GM23338 (cell line): ENCODE measurements at regions not wholly inside any gene's neighbourhood (a gene's known extent, or its start where the extent isn't known, plus 50 kb on each side); places are given as distances from the start of the nearest gene placed in this dataset.

ENCODE experiments used
- ATAC-seq: fragments of 200-7000 bp; cut with Tn5 transposase; 3 replicates; pipeline ENCODE4 v1.9.1; 2020
- DNase-seq: peaks from one replicate; pipeline ENCODE4 v3.0.0-alpha.2; 2015; ENCODE audit warnings: low spot score
- H2AFZ ChIP-seq: fragments of 200-600 bp; sonication (generic); 2 replicates; pipeline ENCODE4 v1.8.0; 2016; ENCODE audit warnings: antibody characterized with exemption, mild to moderate bottlenecking, moderate library complexity
- H3F3A ChIP-seq: fragments of 200-600 bp; sonication (generic); replicated peaks from 2 replicates; pipeline ENCODE4 v1.8.0; 2017; ENCODE audit warnings: antibody characterized with exemption, mixed run types, low read depth
- H3K27ac ChIP-seq: fragments of 200-600 bp; sonication (generic); 2 replicates; pipeline ENCODE4 v1.6.1; 2016; ENCODE audit warnings: low read depth
- H3K27me3 ChIP-seq: fragments of 200-600 bp; sonication (generic); 2 replicates; pipeline ENCODE4 v1.8.0; 2016; ENCODE audit warnings: mild to moderate bottlenecking, mixed run types, moderate library complexity; ENCODE audit not compliant: insufficient read depth
- H3K36me3 ChIP-seq: fragments of 200-600 bp; sonication (generic); 2 replicates; pipeline ENCODE4 v1.8.0; 2016; ENCODE audit warnings: mild to moderate bottlenecking; ENCODE audit not compliant: insufficient read depth
- H3K4me1 ChIP-seq: fragments of 200-600 bp; sonication (generic); 2 replicates; pipeline ENCODE4 v1.8.0; 2016; ENCODE audit warnings: mild to moderate bottlenecking, moderate library complexity; ENCODE audit not compliant: insufficient read depth
- H3K4me2 ChIP-seq: fragments of 200-600 bp; sonication (generic); 2 replicates; pipeline ENCODE4 v1.7.1; 2017; ENCODE audit warnings: mixed run types
- H3K4me3 ChIP-seq: fragments of 200-600 bp; sonication (generic); 2 replicates; pipeline ENCODE4 v1.6.1; 2016; ENCODE audit warnings: mixed run types
- H3K79me2 ChIP-seq: fragments of 200-600 bp; sonication (generic); replicated peaks from 2 replicates; pipeline ENCODE4 v1.8.0; 2017; ENCODE audit warnings: mild to moderate bottlenecking; ENCODE audit not compliant: insufficient read depth
- H3K9me2 ChIP-seq: fragments of 200-600 bp; sonication (generic); 2 replicates; pipeline ENCODE4 v1.8.0; 2017; ENCODE audit not compliant: insufficient read depth
- H4K20me1 ChIP-seq: fragments of 200-600 bp; sonication (generic); replicated peaks from 2 replicates; pipeline ENCODE4 v1.8.0; 2017; ENCODE audit warnings: mild to moderate bottlenecking; ENCODE audit not compliant: insufficient read depth
- H3K27ac Mint-ChIP-seq: 2 replicates; pipeline ENCODE4 v1.8.0; 2020; ENCODE audit warnings: inconsistent platforms, mild to moderate bottlenecking, moderate library complexity, mixed read lengths
- H3K27me3 Mint-ChIP-seq: 3 replicates; pipeline ENCODE4 v1.8.0; 2022; ENCODE audit warnings: low read depth, mild to moderate bottlenecking, moderate library complexity, mixed read lengths, inconsistent platforms; ENCODE audit not compliant: insufficient read depth, poor library complexity
- H3K36me3 Mint-ChIP-seq: 3 replicates; pipeline ENCODE4 v1.8.0; 2021; ENCODE audit warnings: low read depth, mild to moderate bottlenecking, inconsistent platforms, moderate library complexity, mixed read lengths
- H3K4me1 Mint-ChIP-seq: 3 replicates; pipeline ENCODE4 v1.8.0; 2020; ENCODE audit warnings: mild to moderate bottlenecking, inconsistent platforms, mixed read lengths
- H3K4me3 Mint-ChIP-seq: 3 replicates; pipeline ENCODE4 v1.8.0; 2021; ENCODE audit warnings: moderate library complexity, mild to moderate bottlenecking, inconsistent platforms, mixed read lengths
- H3K9me3 Mint-ChIP-seq: 3 replicates; pipeline ENCODE4 v1.8.0; 2020; ENCODE audit warnings: moderate library complexity, mild to moderate bottlenecking, inconsistent platforms, mixed read lengths
- CREB1 ChIP-seq: fragments of 250-450 bp; sonication (Bioruptor Pico); IDR thresholded peaks from 2 replicates; pipeline ENCODE4 v1.5.0; 2020; ENCODE audit warnings: low read depth, mild to moderate bottlenecking, moderate library complexity
- EZH2 ChIP-seq: fragments of 200-600 bp; sonication (generic); IDR thresholded peaks from one replicate; pipeline ENCODE4 v1.8.0; 2017; ENCODE audit warnings: antibody characterized with exemption, mild to moderate bottlenecking, low read depth; ENCODE audit not compliant: unreplicated experiment
- EZH2phosphoT487 ChIP-seq: fragments of 200-600 bp; sonication (generic); IDR thresholded peaks from one replicate; pipeline ENCODE4 v1.8.1; 2018; ENCODE audit warnings: antibody characterized with exemption; ENCODE audit not compliant: unreplicated experiment
- JUNB ChIP-seq: IDR thresholded peaks from one replicate; pipeline ENCODE4 v1.6.1; 2016; ENCODE audit warnings: antibody characterized with exemption; ENCODE audit not compliant: unreplicated experiment
- STAT1 ChIP-seq: IDR thresholded peaks from one replicate; pipeline ENCODE4 v1.6.1; 2016; ENCODE audit warnings: antibody characterized with exemption; ENCODE audit not compliant: unreplicated experiment
- ZNF114 ChIP-seq: fragments of 250-450 bp; sonication (Bioruptor Pico); IDR thresholded peaks from 2 replicates; pipeline ENCODE4 v1.5.0; 2020; ENCODE audit warnings: mild to moderate bottlenecking, moderate library complexity
- ZNF331 ChIP-seq: fragments of 250-450 bp; sonication (Bioruptor Pico); IDR thresholded peaks from 2 replicates; pipeline ENCODE4 v1.5.0; 2020; ENCODE audit warnings: low read depth, mild to moderate bottlenecking, moderate library complexity
- TF ChIP-seq, protein P1 (sequence below): IDR thresholded peaks from 2 replicates; pipeline ENCODE4 v1.6.1; 2016; ENCODE audit warnings: antibody characterized with exemption
- TF ChIP-seq, protein P2 (sequence below): IDR thresholded peaks from one replicate; pipeline ENCODE4 v1.6.1; 2018; ENCODE audit warnings: antibody characterized with exemption; ENCODE audit not compliant: unreplicated experiment
- TF ChIP-seq, protein P3 (sequence below): fragments of 250-450 bp; sonication (Bioruptor Pico); IDR thresholded peaks from 2 replicates; pipeline ENCODE4 v1.5.0; 2020; ENCODE audit warnings: mild to moderate bottlenecking, moderate library complexity
- TF ChIP-seq, protein P4 (sequence below), 2 experiments: fragments of 200-600 bp in 1 of 2; sonication (generic) in 1 of 2; conservative IDR thresholded peaks; 2 replicates each; pipeline versions ENCODE4 v1.5.1 to v1.6.1; 2016 to 2017; ENCODE audit warnings: antibody characterized with exemption in 2 of 2, low read depth in 2 of 2, mild to moderate bottlenecking in 2 of 2, moderate library complexity in 1 of 2

DNA sequence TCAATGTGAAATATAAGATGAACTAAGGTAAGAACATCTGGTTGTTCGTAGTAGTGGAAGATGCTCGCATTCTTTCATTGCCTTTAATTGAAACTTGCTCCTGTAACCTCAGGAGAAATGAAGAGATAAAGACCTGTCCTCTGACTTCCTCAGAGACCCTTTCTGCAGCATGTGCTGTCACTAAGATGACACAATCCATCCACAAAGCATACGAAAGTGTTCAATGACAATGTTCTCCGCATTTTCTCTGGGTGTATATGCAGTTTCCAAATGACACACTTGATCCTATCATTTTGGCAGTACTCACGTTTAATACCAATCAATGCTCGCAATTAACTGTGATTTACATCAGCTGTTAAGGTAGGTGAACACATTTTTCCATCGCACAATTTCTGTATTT lies 65.8 kb downstream of the PRL start (continued):
- TF ChIP-seq, protein P1, sequence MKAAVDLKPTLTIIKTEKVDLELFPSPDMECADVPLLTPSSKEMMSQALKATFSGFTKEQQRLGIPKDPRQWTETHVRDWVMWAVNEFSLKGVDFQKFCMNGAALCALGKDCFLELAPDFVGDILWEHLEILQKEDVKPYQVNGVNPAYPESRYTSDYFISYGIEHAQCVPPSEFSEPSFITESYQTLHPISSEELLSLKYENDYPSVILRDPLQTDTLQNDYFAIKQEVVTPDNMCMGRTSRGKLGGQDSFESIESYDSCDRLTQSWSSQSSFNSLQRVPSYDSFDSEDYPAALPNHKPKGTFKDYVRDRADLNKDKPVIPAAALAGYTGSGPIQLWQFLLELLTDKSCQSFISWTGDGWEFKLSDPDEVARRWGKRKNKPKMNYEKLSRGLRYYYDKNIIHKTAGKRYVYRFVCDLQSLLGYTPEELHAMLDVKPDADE, result no peak
- TF ChIP-seq, protein P2, sequence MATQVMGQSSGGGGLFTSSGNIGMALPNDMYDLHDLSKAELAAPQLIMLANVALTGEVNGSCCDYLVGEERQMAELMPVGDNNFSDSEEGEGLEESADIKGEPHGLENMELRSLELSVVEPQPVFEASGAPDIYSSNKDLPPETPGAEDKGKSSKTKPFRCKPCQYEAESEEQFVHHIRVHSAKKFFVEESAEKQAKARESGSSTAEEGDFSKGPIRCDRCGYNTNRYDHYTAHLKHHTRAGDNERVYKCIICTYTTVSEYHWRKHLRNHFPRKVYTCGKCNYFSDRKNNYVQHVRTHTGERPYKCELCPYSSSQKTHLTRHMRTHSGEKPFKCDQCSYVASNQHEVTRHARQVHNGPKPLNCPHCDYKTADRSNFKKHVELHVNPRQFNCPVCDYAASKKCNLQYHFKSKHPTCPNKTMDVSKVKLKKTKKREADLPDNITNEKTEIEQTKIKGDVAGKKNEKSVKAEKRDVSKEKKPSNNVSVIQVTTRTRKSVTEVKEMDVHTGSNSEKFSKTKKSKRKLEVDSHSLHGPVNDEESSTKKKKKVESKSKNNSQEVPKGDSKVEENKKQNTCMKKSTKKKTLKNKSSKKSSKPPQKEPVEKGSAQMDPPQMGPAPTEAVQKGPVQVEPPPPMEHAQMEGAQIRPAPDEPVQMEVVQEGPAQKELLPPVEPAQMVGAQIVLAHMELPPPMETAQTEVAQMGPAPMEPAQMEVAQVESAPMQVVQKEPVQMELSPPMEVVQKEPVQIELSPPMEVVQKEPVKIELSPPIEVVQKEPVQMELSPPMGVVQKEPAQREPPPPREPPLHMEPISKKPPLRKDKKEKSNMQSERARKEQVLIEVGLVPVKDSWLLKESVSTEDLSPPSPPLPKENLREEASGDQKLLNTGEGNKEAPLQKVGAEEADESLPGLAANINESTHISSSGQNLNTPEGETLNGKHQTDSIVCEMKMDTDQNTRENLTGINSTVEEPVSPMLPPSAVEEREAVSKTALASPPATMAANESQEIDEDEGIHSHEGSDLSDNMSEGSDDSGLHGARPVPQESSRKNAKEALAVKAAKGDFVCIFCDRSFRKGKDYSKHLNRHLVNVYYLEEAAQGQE, result no peak
- TF ChIP-seq EZH2 (no peak), ZNF114 (CRISPR knock-in tag) (no peak), EZH2phosphoT487 (no peak)

DNA sequence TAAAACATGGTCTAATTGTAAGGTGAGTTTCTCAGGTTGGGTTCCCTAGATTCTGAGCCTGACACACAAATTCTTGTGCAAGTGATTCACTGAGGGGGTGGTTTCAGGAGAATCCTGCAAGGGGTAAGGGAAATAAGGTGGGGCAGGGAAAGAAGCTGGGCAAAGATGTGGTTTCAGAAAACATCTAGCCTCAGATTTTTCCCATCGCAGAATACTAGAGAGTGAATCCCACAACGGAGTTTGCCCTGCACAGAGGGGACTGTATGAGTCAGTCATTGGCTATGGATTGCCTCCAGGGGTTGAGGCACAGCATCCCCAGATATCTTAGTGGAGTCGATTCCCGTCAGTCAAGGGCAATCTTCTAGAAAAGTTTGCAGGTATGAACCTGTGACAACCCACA lies 65.2 kb downstream of the PRL start:
- DNase-seq, result no peak
- no peaks in the 10 kb centered on the region for H4K20me1 ChIP-seq
- H3K27ac ChIP-seq, result no peak overlapping the region
- H3K4me3 ChIP-seq, result no peak overlapping the region
- Mint-ChIP-seq H3K36me3 (no peaks in the 10 kb centered on the region), H3K4me3 (no peak overlapping the region), H3K9me3 (peaks cover 3% of the 10 kb centered on the region; the same call in 1 of the 3 replicates), H3K27me3 (no peaks in the 10 kb centered on the region), H3K27ac (no peak overlapping the region), H3K4me1 (0 out of 3 replicates have a peak, but pooled peaks cover 3% of the 10 kb centered on the region)
- H3K9me2 ChIP-seq, result 0 out of 2 replicates have a peak, but pooled peaks cover 6% of the 10 kb centered on the region
- peak overlapping the region; percentile 38; the same call in 1 of the 2 replicates for H2AFZ ChIP-seq
- H3K4me1 ChIP-seq, result no peaks in the 10 kb centered on the region
- no peaks in the 10 kb centered on the region for H3K27me3 ChIP-seq
- no peak overlapping the region for H3K4me2 ChIP-seq
- no peaks in the 10 kb centered on the region for H3K79me2 ChIP-seq
- H3K36me3 ChIP-seq, result no peaks in the 10 kb centered on the region
- no peaks in the 10 kb centered on the region for H3F3A ChIP-seq
- no peak for ATAC-seq
- TF ChIP-seq STAT1, result no peak
- no peak for TF ChIP-seq EZH2
- TF ChIP-seq, protein P3, sequence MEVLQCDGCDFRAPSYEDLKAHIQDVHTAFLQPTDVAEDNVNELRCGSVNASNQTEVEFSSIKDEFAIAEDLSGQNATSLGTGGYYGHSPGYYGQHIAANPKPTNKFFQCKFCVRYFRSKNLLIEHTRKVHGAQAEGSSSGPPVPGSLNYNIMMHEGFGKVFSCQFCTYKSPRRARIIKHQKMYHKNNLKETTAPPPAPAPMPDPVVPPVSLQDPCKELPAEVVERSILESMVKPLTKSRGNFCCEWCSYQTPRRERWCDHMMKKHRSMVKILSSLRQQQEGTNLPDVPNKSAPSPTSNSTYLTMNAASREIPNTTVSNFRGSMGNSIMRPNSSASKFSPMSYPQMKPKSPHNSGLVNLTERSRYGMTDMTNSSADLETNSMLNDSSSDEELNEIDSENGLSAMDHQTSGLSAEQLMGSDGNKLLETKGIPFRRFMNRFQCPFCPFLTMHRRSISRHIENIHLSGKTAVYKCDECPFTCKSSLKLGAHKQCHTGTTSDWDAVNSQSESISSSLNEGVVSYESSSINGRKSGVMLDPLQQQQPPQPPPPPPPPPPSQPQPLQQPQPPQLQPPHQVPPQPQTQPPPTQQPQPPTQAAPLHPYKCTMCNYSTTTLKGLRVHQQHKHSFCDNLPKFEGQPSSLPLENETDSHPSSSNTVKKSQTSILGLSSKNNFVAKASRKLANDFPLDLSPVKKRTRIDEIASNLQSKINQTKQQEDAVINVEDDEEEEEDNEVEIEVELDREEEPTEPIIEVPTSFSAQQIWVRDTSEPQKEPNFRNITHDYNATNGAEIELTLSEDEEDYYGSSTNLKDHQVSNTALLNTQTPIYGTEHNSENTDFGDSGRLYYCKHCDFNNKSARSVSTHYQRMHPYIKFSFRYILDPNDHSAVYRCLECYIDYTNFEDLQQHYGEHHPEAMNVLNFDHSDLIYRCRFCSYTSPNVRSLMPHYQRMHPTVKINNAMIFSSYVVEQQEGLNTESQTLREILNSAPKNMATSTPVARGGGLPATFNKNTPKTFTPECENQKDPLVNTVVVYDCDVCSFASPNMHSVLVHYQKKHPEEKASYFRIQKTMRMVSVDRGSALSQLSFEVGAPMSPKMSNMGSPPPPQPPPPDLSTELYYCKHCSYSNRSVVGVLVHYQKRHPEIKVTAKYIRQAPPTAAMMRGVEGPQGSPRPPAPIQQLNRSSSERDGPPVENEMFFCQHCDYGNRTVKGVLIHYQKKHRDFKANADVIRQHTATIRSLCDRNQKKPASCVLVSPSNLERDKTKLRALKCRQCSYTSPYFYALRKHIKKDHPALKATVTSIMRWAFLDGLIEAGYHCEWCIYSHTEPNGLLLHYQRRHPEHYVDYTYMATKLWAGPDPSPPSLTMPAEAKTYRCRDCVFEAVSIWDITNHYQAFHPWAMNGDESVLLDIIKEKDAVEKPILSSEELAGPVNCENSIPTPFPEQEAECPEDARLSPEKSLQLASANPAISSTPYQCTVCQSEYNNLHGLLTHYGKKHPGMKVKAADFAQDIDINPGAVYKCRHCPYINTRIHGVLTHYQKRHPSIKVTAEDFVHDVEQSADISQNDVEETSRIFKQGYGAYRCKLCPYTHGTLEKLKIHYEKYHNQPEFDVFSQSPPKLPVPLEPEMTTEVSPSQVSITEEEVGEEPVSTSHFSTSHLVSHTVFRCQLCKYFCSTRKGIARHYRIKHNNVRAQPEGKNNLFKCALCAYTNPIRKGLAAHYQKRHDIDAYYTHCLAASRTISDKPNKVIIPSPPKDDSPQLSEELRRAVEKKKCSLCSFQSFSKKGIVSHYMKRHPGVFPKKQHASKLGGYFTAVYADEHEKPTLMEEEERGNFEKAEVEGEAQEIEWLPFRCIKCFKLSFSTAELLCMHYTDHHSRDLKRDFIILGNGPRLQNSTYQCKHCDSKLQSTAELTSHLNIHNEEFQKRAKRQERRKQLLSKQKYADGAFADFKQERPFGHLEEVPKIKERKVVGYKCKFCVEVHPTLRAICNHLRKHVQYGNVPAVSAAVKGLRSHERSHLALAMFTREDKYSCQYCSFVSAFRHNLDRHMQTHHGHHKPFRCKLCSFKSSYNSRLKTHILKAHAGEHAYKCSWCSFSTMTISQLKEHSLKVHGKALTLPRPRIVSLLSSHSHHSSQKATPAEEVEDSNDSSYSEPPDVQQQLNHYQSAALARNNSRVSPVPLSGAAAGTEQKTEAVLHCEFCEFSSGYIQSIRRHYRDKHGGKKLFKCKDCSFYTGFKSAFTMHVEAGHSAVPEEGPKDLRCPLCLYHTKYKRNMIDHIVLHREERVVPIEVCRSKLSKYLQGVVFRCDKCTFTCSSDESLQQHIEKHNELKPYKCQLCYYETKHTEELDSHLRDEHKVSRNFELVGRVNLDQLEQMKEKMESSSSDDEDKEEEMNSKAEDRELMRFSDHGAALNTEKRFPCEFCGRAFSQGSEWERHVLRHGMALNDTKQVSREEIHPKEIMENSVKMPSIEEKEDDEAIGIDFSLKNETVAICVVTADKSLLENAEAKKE, result no peak
- no peak for TF ChIP-seq ZNF331 (CRISPR knock-in tag)
- TF ChIP-seq CREB1 (CRISPR knock-in tag), result no peak
- TF ChIP-seq, protein P4, sequence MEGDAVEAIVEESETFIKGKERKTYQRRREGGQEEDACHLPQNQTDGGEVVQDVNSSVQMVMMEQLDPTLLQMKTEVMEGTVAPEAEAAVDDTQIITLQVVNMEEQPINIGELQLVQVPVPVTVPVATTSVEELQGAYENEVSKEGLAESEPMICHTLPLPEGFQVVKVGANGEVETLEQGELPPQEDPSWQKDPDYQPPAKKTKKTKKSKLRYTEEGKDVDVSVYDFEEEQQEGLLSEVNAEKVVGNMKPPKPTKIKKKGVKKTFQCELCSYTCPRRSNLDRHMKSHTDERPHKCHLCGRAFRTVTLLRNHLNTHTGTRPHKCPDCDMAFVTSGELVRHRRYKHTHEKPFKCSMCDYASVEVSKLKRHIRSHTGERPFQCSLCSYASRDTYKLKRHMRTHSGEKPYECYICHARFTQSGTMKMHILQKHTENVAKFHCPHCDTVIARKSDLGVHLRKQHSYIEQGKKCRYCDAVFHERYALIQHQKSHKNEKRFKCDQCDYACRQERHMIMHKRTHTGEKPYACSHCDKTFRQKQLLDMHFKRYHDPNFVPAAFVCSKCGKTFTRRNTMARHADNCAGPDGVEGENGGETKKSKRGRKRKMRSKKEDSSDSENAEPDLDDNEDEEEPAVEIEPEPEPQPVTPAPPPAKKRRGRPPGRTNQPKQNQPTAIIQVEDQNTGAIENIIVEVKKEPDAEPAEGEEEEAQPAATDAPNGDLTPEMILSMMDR (conservative IDR thresholded peaks at IDR 0.05; ENCODE audit: low read depth in 2 of 2), result no peak
- no peak for TF ChIP-seq JUNB
